ENCODE measurements at regions not wholly inside any gene's neighbourhood (a gene's known extent, or its start where the extent isn't known, plus 50 kb on each side); places are given as distances from the start of the nearest gene placed in this dataset.

DNA sequence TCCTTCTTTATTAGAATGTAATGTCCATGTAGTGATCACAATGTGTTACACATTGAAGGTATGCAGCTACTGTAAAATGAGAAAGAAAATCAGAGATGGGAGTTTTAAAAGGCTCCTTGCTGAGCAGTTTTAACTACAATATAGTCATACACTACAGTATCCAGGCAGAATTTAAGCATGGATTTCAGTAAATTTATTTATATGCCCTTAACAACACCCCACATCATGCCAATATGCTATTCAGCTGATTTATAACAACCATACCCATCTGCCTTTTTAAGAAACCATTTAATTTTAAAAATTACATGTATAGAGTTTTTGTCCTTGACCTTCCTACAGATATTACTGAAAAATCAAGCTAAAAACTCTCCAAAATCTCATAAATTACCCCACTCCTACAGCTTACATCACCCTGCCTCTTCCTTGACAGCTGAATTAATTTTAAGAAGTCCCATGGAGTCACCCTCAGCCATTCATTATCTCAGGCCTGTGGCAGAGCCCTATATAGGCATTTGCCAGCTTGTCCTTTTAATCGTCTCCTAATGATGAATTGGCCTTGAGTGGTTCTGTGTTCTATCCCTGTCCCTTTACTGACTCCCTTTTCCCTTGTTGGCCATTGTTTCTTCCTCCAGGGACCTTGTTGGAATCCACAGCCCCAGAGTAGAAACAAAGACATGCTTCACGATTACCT, 797.6 kb upstream of the ARRDC4 start:
- TF ChIP-seq, protein P1, sequence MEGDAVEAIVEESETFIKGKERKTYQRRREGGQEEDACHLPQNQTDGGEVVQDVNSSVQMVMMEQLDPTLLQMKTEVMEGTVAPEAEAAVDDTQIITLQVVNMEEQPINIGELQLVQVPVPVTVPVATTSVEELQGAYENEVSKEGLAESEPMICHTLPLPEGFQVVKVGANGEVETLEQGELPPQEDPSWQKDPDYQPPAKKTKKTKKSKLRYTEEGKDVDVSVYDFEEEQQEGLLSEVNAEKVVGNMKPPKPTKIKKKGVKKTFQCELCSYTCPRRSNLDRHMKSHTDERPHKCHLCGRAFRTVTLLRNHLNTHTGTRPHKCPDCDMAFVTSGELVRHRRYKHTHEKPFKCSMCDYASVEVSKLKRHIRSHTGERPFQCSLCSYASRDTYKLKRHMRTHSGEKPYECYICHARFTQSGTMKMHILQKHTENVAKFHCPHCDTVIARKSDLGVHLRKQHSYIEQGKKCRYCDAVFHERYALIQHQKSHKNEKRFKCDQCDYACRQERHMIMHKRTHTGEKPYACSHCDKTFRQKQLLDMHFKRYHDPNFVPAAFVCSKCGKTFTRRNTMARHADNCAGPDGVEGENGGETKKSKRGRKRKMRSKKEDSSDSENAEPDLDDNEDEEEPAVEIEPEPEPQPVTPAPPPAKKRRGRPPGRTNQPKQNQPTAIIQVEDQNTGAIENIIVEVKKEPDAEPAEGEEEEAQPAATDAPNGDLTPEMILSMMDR (IDR thresholded peaks at IDR 0.05), result no peak
- no peak for TF ChIP-seq POLR2A (IDR thresholded peaks at IDR 0.05)
